Liver (tissue), 8 donors: ENCODE measurements at regions not wholly inside any gene's neighbourhood (a gene's known extent, or its start where the extent isn't known, plus 50 kb on each side); places are given as distances from the start of the nearest gene placed in this dataset.

Experiments used
- DNase-seq: peaks from one replicate; pipeline ENCODE4 v3.0.0-alpha.2; 2017; ENCODE audit warnings: low spot score
- H3K27ac ChIP-seq, 2 donors: one replicate each; pipeline ENCODE4 v1.7.0; 2013; ENCODE audit warnings: inconsistent platforms in 2 of 2, low read length in 2 of 2, control low read depth in 1 of 2, low read depth in 1 of 2, mild to moderate bottlenecking in 1 of 2
- H3K27me3 ChIP-seq, 4 donors: one replicate each; pipeline versions ENCODE4 v1.6.1 to v1.7.0; 2013; ENCODE audit warnings: low read length in 3 of 4, inconsistent platforms in 1 of 4, mild to moderate bottlenecking in 1 of 4, moderate library complexity in 1 of 4; ENCODE audit not compliant: control insufficient read depth in 4 of 4, insufficient read depth in 4 of 4
- H3K36me3 ChIP-seq, 4 donors: one replicate each; pipeline versions ENCODE4 v1.6.1 to v1.7.0; 2013; ENCODE audit warnings: low read length in 3 of 4, mild to moderate bottlenecking in 3 of 4, low read depth in 1 of 4, moderate library complexity in 1 of 4; ENCODE audit not compliant: control insufficient read depth in 4 of 4, insufficient read depth in 3 of 4
- H3K4me1 ChIP-seq, 4 donors: one replicate each; pipeline versions ENCODE4 v1.6.1 to v1.7.0; 2013; ENCODE audit warnings: low read length in 3 of 4, mild to moderate bottlenecking in 3 of 4, moderate library complexity in 1 of 4; ENCODE audit not compliant: control insufficient read depth in 4 of 4, insufficient read depth in 4 of 4
- H3K4me3 ChIP-seq, 3 donors: one replicate each; pipeline versions ENCODE4 v1.6.1 to v1.7.0; 2013; ENCODE audit warnings: low read length in 3 of 3, control low read depth in 1 of 3, low read depth in 1 of 3, mild to moderate bottlenecking in 1 of 3
- H3K9ac ChIP-seq, 2 donors: one replicate each; pipeline ENCODE4 v1.7.0; 2013; ENCODE audit warnings: low read length in 2 of 2, mild to moderate bottlenecking in 2 of 2, moderate library complexity in 2 of 2, control low read depth in 1 of 2, low read depth in 1 of 2
- H3K9me3 ChIP-seq, 4 donors: one replicate each; pipeline versions ENCODE4 v1.6.1 to v1.7.0; 2013; ENCODE audit warnings: low read length in 3 of 4; ENCODE audit not compliant: control insufficient read depth in 4 of 4
- ATF3 ChIP-seq: IDR thresholded peaks from 2 replicates; pipeline ENCODE4 v1.6.1; 2016; ENCODE audit warnings: antibody characterized with exemption
- FOXA1 ChIP-seq: IDR thresholded peaks from 2 replicates; pipeline ENCODE4 v1.6.1; 2016; ENCODE audit warnings: antibody characterized with exemption
- FOXA2 ChIP-seq: IDR thresholded peaks from 2 replicates; pipeline ENCODE4 v1.6.1; 2016; ENCODE audit warnings: antibody characterized with exemption
- GABPA ChIP-seq, 2 donors: IDR thresholded peaks in 1 of 2; conservative IDR thresholded peaks in 1 of 2; 2 replicates each; pipeline ENCODE4 v1.6.1; 2016; ENCODE audit warnings: antibody characterized with exemption in 2 of 2, mild to moderate bottlenecking in 1 of 2, moderate library complexity in 1 of 2
- HNF4G ChIP-seq: IDR thresholded peaks from 2 replicates; pipeline ENCODE4 v1.6.1; 2016; ENCODE audit warnings: antibody characterized with exemption
- NR2F2 ChIP-seq: IDR thresholded peaks from 2 replicates; pipeline ENCODE4 v1.6.1; 2016; ENCODE audit warnings: antibody characterized with exemption
- REST ChIP-seq: IDR thresholded peaks from 2 replicates; pipeline ENCODE4 v1.6.1; 2016; ENCODE audit warnings: antibody characterized with exemption, mild to moderate bottlenecking
- RXRA ChIP-seq, 2 donors: IDR thresholded peaks; 2 replicates each; pipeline ENCODE4 v1.6.1; 2017 to 2018; ENCODE audit warnings: antibody characterized with exemption in 2 of 2, mild to moderate bottlenecking in 1 of 2
- SP1 ChIP-seq: IDR thresholded peaks from 2 replicates; pipeline ENCODE4 v1.6.1; 2018; ENCODE audit warnings: antibody characterized with exemption, mild to moderate bottlenecking
- TAF1 ChIP-seq: conservative IDR thresholded peaks from 2 replicates; pipeline ENCODE4 v1.6.1; 2016; ENCODE audit warnings: antibody characterized with exemption, mild to moderate bottlenecking
- YY1 ChIP-seq: IDR thresholded peaks from 2 replicates; pipeline ENCODE4 v1.6.1; 2016; ENCODE audit warnings: antibody characterized with exemption, mild to moderate bottlenecking
- ZBTB33 ChIP-seq: IDR thresholded peaks from 2 replicates; pipeline ENCODE4 v1.6.1; 2016; ENCODE audit warnings: antibody characterized with exemption
- WGBS: extraction: QIAGEN DNeasy Blood & Tissue Kit; methylation state at CpG from one replicate; pipeline ENCODE4 v1.1.7; 2013; 5-methylcytosine and 5-hydroxymethylcytosine counted together
- TF ChIP-seq, protein P1 (sequence below): fragments of 150-350 bp; IDR thresholded peaks from 2 replicates; pipeline ENCODE4 v1.5.1; 2017; ENCODE audit warnings: improper control_type of control experiment, low read depth, low read length; ENCODE audit not compliant: missing input control
- donor health status: healthy.
- donor health status: healthy.
- donor health status: healthy.
- donor health status: healthy.
- donor health status: healthy.

DNA sequence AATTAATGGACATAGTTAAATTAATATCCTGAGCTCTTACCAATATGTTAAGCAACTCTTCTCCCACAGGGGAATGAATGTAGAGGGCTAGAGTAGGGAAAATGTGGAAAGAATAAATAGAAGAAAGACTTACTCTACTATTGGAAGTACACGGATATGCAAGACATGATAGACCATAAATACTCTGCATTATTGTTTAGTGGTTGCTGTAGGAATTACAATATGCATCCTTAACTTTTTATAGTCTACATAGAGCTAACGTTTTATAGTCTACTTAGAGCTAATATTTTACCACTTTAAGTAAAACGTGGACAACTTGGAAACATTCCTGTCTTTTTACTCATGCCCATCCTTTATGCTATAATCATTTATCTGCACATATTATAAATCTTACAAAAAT lies 163.8 kb upstream of the GALNT5 start:
- no peaks in the 10 kb centered on the region for H3K4me1 ChIP-seq
- no peak for DNase-seq
- H3K9ac ChIP-seq, result no peak overlapping the region
- no peak for TF ChIP-seq FOXA1
- TF ChIP-seq ATF3, result no peak
- TF ChIP-seq SP1, result no peak
- TF ChIP-seq REST, result no peak
- H3K27me3 ChIP-seq, result no peaks in the 10 kb centered on the region
- H3K36me3 ChIP-seq, result no peaks in the 10 kb centered on the region
- no peaks in the 10 kb centered on the region for H3K9me3 ChIP-seq
- 33% methylated on average over 3 of the region's 3 CpGs for WGBS
- H3K4me3 ChIP-seq, result no peak overlapping the region
- H3K27ac ChIP-seq, result no peak overlapping the region

- TF ChIP-seq NR2F2 (no peak), FOXA2 (no peak), HNF4G (no peak), ZBTB33 (no peak)
- no peak overlapping the region for H3K27ac ChIP-seq
- H3K36me3 ChIP-seq, result no peaks in the 10 kb centered on the region
- no peak for DNase-seq
- peaks cover 0 to 2% (median 0%) of the 10 kb centered on the region in 4 donors for H3K27me3 ChIP-seq
- H3K9me3 ChIP-seq, result no peaks in the 10 kb centered on the region
- no peaks in the 10 kb centered on the region for H3K4me1 ChIP-seq
- 84% methylated on average over 1 of the region's 1 CpG for WGBS
- no peak overlapping the region for H3K4me3 ChIP-seq
- no peak overlapping the region for H3K9ac ChIP-seq
Observed at GRCh38 chr2:157105372-157105771, 152.1 kb upstream of the GALNT5 start.

DNA sequence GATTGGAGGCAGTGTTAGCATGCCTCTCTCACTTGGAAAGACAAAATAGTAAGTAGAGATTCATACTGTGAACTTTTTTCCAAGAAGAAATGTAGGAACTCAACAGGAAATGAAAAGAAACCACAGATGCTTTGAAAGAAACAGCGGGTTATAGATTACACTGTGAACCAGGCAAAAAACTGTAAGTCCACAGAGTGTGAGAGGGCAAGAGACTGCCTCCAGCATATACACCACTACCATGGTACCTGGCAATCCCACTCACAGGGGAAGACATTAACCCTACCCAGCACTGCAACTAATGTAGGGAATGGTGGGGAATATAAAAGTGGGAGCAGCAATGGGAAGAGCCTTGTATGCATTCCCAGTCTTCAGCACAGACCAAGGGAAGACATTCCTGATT lies 150.6 kb upstream of the GALNT5 start:
- no peak for DNase-seq
- H3K9me3 ChIP-seq, result no peaks in the 10 kb centered on the region
- no peak for TF ChIP-seq SP1
- TF ChIP-seq ZBTB33, result no peak
- no peak for TF ChIP-seq NR2F2
- TF ChIP-seq RXRA (IDR thresholded peaks at IDR 0.05), result no peak
- TF ChIP-seq REST, result no peak
- TF ChIP-seq YY1, result no peak
- TF ChIP-seq HNF4G, result no peak
- TF ChIP-seq TAF1, result no peak
- TF ChIP-seq FOXA2, result no peak
- TF ChIP-seq, protein P1, sequence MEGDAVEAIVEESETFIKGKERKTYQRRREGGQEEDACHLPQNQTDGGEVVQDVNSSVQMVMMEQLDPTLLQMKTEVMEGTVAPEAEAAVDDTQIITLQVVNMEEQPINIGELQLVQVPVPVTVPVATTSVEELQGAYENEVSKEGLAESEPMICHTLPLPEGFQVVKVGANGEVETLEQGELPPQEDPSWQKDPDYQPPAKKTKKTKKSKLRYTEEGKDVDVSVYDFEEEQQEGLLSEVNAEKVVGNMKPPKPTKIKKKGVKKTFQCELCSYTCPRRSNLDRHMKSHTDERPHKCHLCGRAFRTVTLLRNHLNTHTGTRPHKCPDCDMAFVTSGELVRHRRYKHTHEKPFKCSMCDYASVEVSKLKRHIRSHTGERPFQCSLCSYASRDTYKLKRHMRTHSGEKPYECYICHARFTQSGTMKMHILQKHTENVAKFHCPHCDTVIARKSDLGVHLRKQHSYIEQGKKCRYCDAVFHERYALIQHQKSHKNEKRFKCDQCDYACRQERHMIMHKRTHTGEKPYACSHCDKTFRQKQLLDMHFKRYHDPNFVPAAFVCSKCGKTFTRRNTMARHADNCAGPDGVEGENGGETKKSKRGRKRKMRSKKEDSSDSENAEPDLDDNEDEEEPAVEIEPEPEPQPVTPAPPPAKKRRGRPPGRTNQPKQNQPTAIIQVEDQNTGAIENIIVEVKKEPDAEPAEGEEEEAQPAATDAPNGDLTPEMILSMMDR, result no peak
- no peak for TF ChIP-seq GABPA (IDR thresholded peaks at IDR 0.05 in 1 of 2, conservative IDR thresholded peaks at IDR 0.05 in 1 of 2)
- TF ChIP-seq FOXA1, result no peak

More for the DNA sequence above, 150.6 kb upstream of the GALNT5 start:
- Histone ChIP-seq H3K27me3 (peaks cover 0 to 2% (median 0%) of the 10 kb centered on the region in 4 donors), H3K4me3 (no peak overlapping the region), H3K36me3 (no peaks in the 10 kb centered on the region), H3K4me1 (no peaks in the 10 kb centered on the region), H3K9ac (no peak overlapping the region), H3K27ac (no peak overlapping the region)
- 80% methylated on average over 1 of the region's 1 CpG for WGBS
